ENCODE measurements at regions not wholly inside any gene's neighbourhood (a gene's known extent, or its start where the extent isn't known, plus 50 kb on each side); places are given as distances from the start of the nearest gene placed in this dataset.

DNA sequence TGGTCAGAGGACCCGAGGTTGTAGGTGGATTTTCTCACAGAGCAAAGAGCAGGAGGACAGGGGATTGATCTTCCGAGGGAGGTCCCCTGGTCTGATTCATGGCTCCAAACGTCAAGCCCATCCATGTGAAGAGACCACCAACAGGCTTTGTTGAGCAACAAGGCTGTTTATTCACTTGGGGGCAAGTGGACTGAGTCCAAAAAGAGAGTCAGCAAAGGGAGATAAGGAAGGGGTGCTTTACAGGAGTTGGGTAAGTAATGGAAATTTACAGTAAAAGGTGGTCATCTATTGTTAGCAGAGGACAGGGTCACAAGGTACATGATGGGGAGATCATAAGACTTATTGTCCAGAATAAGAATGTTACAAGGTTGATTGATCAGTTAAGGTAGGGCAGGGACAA, 2285.8 kb downstream of the TP53TG3F start:
- H3K79me2 ChIP-seq (ENCODE audit: insufficient read depth, low read length), result no peaks in the 10 kb centered on the region
- no peaks in the 10 kb centered on the region; the same call in 1 of the 2 replicates for H3K9me3 ChIP-seq (ENCODE audit: low read length)

DNA sequence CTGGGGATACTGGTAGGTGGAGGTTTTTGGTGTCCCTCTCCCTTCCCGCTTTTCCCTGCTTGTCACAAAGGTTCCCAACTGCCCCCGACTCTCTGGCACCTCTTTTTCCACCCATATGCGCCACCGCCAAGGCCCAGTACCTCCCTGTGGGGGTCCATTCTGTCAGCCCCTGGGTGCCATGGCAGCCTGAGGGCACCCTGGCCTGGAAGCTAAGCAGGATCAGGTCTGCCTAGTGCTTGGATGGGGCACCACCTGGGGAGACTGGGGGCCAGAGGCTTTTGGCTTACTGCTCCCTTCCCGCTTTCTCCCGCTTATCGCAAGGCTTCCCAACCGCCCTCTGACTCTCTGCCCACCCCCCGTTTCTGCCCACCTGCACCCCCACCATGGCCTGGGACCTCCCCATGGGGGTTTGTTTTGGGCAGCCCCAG, 2286.4 kb downstream of the TP53TG3F start:
- Histone ChIP-seq H3K9ac (ENCODE audit: low read length) (no peak overlapping the region), H3K4me3 (ENCODE audit: low read depth, low read length, poor library complexity, severe bottlenecking) (no peak overlapping the region), H3K4me1 (ENCODE audit: insufficient read depth, low read length, severe bottlenecking) (no peaks in the 10 kb centered on the region), H3K4me2 (ENCODE audit: low read length) (no peak overlapping the region), H3F3A (ENCODE audit: insufficient read depth, low read length) (no peaks in the 10 kb centered on the region), H4K20me1 (ENCODE audit: insufficient read depth, low read length) (no peaks in the 10 kb centered on the region), H3K79me2 (ENCODE audit: insufficient read depth, low read length) (no peaks in the 10 kb centered on the region), H3K9me2 (ENCODE audit: low read depth, low read length) (no peaks in the 10 kb centered on the region), H3K36me3 (ENCODE audit: insufficient read depth, low read length) (no peaks in the 10 kb centered on the region), H3K27ac (ENCODE audit: low read depth, low read length, poor library complexity, severe bottlenecking) (no peak overlapping the region), H2AFZ (ENCODE audit: low read length) (no peak overlapping the region), H3K9me3 (ENCODE audit: low read length) (no peaks in the 10 kb centered on the region; the same call in 1 of the 2 replicates), H3K27me3 (ENCODE audit: insufficient read depth, low read length) (no peaks in the 10 kb centered on the region)
- TF ChIP-seq EZH2 (IDR thresholded peaks at IDR 0.05; ENCODE audit: borderline replicate concordance, low read length), result no peak
- TF ChIP-seq, protein P1, sequence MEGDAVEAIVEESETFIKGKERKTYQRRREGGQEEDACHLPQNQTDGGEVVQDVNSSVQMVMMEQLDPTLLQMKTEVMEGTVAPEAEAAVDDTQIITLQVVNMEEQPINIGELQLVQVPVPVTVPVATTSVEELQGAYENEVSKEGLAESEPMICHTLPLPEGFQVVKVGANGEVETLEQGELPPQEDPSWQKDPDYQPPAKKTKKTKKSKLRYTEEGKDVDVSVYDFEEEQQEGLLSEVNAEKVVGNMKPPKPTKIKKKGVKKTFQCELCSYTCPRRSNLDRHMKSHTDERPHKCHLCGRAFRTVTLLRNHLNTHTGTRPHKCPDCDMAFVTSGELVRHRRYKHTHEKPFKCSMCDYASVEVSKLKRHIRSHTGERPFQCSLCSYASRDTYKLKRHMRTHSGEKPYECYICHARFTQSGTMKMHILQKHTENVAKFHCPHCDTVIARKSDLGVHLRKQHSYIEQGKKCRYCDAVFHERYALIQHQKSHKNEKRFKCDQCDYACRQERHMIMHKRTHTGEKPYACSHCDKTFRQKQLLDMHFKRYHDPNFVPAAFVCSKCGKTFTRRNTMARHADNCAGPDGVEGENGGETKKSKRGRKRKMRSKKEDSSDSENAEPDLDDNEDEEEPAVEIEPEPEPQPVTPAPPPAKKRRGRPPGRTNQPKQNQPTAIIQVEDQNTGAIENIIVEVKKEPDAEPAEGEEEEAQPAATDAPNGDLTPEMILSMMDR (IDR thresholded peaks at IDR 0.05; ENCODE audit: low read length), result no peak

More for the DNA sequence above, 2285.8 kb downstream of the TP53TG3F start:
- Histone ChIP-seq H3K27ac (ENCODE audit: low read depth, low read length, poor library complexity, severe bottlenecking) (no peak overlapping the region), H3K4me2 (ENCODE audit: low read length) (no peak overlapping the region), H3F3A (ENCODE audit: insufficient read depth, low read length) (no peaks in the 10 kb centered on the region), H3K4me3 (ENCODE audit: low read depth, low read length, poor library complexity, severe bottlenecking) (no peak overlapping the region), H4K20me1 (ENCODE audit: insufficient read depth, low read length) (no peaks in the 10 kb centered on the region), H3K9me2 (ENCODE audit: low read depth, low read length) (no peaks in the 10 kb centered on the region), H3K27me3 (ENCODE audit: insufficient read depth, low read length) (no peaks in the 10 kb centered on the region), H3K36me3 (ENCODE audit: insufficient read depth, low read length) (no peaks in the 10 kb centered on the region), H2AFZ (ENCODE audit: low read length) (no peak overlapping the region), H3K4me1 (ENCODE audit: insufficient read depth, low read length, severe bottlenecking) (no peaks in the 10 kb centered on the region), H3K9ac (ENCODE audit: low read length) (no peak overlapping the region)
- TF ChIP-seq, protein P1 (IDR thresholded peaks at IDR 0.05; ENCODE audit: low read length), result no peak
- TF ChIP-seq EZH2 (IDR thresholded peaks at IDR 0.05; ENCODE audit: borderline replicate concordance, low read length), result no peak

DNA sequence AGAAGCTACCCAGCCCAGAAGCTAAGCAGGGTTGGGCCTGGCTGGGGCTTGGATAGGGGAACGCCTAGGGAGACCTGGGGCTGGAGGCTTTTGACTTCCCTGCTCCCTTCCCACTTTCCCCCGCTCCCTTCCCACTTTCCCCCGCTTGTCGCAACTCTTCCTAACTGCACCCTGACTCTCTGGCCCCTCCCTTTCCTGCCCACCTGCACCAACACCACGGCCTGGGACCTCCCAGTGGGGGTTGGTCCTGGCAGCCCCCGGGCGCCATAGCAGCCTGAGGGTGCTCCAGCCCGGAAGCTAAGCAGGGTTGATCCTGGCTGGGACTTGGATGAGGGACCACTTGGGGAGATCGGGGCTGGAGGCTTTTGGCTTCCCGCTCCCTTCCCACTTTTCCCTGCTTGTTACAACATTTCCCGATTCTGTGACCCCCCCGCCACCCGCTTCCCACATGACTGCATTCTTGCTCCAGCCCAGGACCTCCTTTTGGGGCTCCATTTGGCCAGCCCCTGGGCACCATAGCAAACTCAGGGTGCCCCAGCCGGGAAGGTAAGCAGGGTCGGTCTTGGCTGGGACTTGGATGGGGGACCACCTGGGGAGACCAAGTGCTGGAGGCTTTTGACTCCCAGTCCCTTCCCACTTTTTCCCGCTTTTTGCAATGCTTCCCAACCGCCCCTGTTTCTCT, 2287.0 kb downstream of the TP53TG3F start:
- Histone ChIP-seq H3K36me3 (ENCODE audit: insufficient read depth, low read length) (no peaks in the 10 kb centered on the region), H4K20me1 (ENCODE audit: insufficient read depth, low read length) (no peaks in the 10 kb centered on the region), H3K27me3 (ENCODE audit: insufficient read depth, low read length) (no peaks in the 10 kb centered on the region), H3K4me2 (ENCODE audit: low read length) (no peak overlapping the region), H3K27ac (ENCODE audit: low read depth, low read length, poor library complexity, severe bottlenecking) (no peak overlapping the region), H3K9me2 (ENCODE audit: low read depth, low read length) (no peaks in the 10 kb centered on the region), H2AFZ (ENCODE audit: low read length) (no peak overlapping the region), H3K4me1 (ENCODE audit: insufficient read depth, low read length, severe bottlenecking) (no peaks in the 10 kb centered on the region), H3K79me2 (ENCODE audit: insufficient read depth, low read length) (no peaks in the 10 kb centered on the region), H3F3A (ENCODE audit: insufficient read depth, low read length) (no peaks in the 10 kb centered on the region), H3K9me3 (ENCODE audit: low read length) (no peaks in the 10 kb centered on the region; the same call in 1 of the 2 replicates), H3K4me3 (ENCODE audit: low read depth, low read length, poor library complexity, severe bottlenecking) (no peak overlapping the region), H3K9ac (ENCODE audit: low read length) (no peak overlapping the region)
- TF ChIP-seq, protein P1 (IDR thresholded peaks at IDR 0.05; ENCODE audit: low read length), result no peak

All from OCI-LY1 (cell line).